Colonic mucosa (tissue), 4 donors: ENCODE measurements at regions not wholly inside any gene's neighbourhood (a gene's known extent, or its start where the extent isn't known, plus 50 kb on each side); places are given as distances from the start of the nearest gene placed in this dataset.

Experiments used
- DNase-seq: peaks from one replicate; pipeline ENCODE4 v3.0.0-alpha.2; 2020
- H3K27ac ChIP-seq: fragments of 200-600 bp; one replicate; pipeline ENCODE4 v1.8.0; 2021
- H3K27me3 ChIP-seq: fragments of 200-600 bp; one replicate; pipeline ENCODE4 v1.8.0; 2021
- H3K36me3 ChIP-seq: fragments of 200-600 bp; one replicate; pipeline ENCODE4 v1.8.0; 2021
- H3K4me1 ChIP-seq: fragments of 200-600 bp; one replicate; pipeline ENCODE4 v1.8.0; 2021; ENCODE audit warnings: mild to moderate bottlenecking
- H3K4me3 ChIP-seq: fragments of 200-600 bp; one replicate; pipeline ENCODE4 v1.8.0; 2021
- H3K9ac ChIP-seq, 2 donors: one replicate each; pipeline ENCODE4 v1.7.0; 2013; ENCODE audit warnings: control low read depth in 2 of 2, low read depth in 2 of 2, low read length in 2 of 2
- H3K9me3 ChIP-seq: fragments of 200-600 bp; one replicate; pipeline ENCODE4 v1.8.0; 2021
- intact Hi-C: fragments of 100-400 bp; cut with DNase I; formaldehyde crosslinking; loops from one replicate; pipeline ENCODE4 v1.14.1; 2022
- TF ChIP-seq, protein P1 (sequence below): fragments of 200-600 bp; IDR thresholded peaks from one replicate; pipeline ENCODE4 v1.8.0; 2022; ENCODE audit warnings: antibody characterized with exemption, mild to moderate bottlenecking
- donor health status: healthy.
- donor health status: DM: no; HTN: no; CAD: no.
- donor health status: DM: no; HTN: no; CAD: no.

GRCh38 chr7:32152576-32152975, 82.4 kb upstream of the PDE1C start:
- intact Hi-C loops, result no loop called here
- Histone ChIP-seq H3K27ac (no peak overlapping the region), H3K4me1 (no peaks in the 10 kb centered on the region), H3K27me3 (no peaks in the 10 kb centered on the region), H3K36me3 (no peaks in the 10 kb centered on the region), H3K9me3 (no peaks in the 10 kb centered on the region), H3K4me3 (no peak overlapping the region), H3K9ac (no peak overlapping the region)
- TF ChIP-seq, protein P1, sequence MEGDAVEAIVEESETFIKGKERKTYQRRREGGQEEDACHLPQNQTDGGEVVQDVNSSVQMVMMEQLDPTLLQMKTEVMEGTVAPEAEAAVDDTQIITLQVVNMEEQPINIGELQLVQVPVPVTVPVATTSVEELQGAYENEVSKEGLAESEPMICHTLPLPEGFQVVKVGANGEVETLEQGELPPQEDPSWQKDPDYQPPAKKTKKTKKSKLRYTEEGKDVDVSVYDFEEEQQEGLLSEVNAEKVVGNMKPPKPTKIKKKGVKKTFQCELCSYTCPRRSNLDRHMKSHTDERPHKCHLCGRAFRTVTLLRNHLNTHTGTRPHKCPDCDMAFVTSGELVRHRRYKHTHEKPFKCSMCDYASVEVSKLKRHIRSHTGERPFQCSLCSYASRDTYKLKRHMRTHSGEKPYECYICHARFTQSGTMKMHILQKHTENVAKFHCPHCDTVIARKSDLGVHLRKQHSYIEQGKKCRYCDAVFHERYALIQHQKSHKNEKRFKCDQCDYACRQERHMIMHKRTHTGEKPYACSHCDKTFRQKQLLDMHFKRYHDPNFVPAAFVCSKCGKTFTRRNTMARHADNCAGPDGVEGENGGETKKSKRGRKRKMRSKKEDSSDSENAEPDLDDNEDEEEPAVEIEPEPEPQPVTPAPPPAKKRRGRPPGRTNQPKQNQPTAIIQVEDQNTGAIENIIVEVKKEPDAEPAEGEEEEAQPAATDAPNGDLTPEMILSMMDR, result no peak
- no peak for DNase-seq

DNA sequence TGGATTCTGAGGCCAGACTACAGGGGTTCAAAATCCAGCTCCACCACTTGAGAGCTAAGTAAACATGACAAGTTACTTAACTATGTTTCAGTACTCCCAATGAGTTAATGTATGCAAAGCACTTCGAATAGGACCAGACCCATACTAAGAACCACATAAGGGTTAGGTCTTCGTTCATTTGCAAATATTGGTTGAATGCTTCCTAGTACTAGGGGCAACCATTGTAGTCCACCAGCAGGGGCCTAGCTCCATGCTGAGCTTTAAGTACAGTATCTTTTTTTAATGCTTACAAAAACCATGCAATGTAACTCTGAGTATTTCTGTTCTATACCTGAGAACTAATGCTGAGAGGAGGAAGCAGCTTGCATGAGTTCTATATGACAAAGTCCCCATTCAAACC, 80.4 kb upstream of the PDE1C start:
- no peaks in the 10 kb centered on the region for H3K27me3 ChIP-seq

GRCh38 chr7:32150039-32150438, 79.8 kb upstream of the PDE1C start:
- no peak overlapping the region for H3K27ac ChIP-seq
- no peak overlapping the region for H3K9ac ChIP-seq
- H3K4me3 ChIP-seq, result no peak overlapping the region
- intact Hi-C loops, result no loop called here
- DNase-seq, result no peak
- TF ChIP-seq, protein P1, result no peak
- H3K4me1 ChIP-seq, result no peaks in the 10 kb centered on the region
- no peaks in the 10 kb centered on the region for H3K36me3 ChIP-seq
- H3K9me3 ChIP-seq, result no peaks in the 10 kb centered on the region
- no peaks in the 10 kb centered on the region for H3K27me3 ChIP-seq

More for the DNA sequence above, 80.4 kb upstream of the PDE1C start:
- intact Hi-C loops, result no loop called here
- TF ChIP-seq, protein P1, result no peak
- Histone ChIP-seq H3K9ac (no peak overlapping the region), H3K36me3 (no peaks in the 10 kb centered on the region), H3K4me1 (no peaks in the 10 kb centered on the region), H3K27ac (no peak overlapping the region), H3K9me3 (no peaks in the 10 kb centered on the region), H3K4me3 (no peak overlapping the region)
- DNase-seq, result no peak

- no peak overlapping the region for H3K9ac ChIP-seq
- no peaks in the 10 kb centered on the region for H3K4me1 ChIP-seq
- no peak overlapping the region for H3K4me3 ChIP-seq
- no peaks in the 10 kb centered on the region for H3K9me3 ChIP-seq
- no peak overlapping the region for H3K27ac ChIP-seq
- intact Hi-C loops, result no loop called here
- H3K36me3 ChIP-seq, result no peaks in the 10 kb centered on the region
- no peaks in the 10 kb centered on the region for H3K27me3 ChIP-seq
- TF ChIP-seq, protein P1, result no peak
- DNase-seq, result no peak
Measured at GRCh38 chr7:32147546-32148268, 77.5 kb upstream of the PDE1C start.

DNA sequence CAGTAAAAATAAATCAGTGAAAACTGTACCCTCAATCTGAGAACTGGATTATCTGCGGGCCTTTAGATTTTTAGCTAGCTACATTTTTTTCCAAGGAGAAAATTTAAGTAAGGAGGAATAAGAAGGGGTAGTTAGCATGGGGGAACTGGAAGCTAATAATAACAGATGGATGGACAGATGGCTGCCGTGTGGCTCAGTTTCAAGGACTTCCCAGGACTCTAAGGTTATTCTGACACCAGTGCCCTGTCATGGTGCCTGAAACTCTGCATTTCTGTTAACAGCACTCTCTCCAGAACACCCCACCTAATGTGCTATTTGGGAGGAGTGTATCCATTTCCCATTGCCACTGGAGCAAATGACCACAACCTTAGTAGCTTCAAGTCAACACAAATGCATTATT, 75.7 kb upstream of the PDE1C start:
- Histone ChIP-seq H3K9me3 (no peaks in the 10 kb centered on the region), H3K27ac (no peak overlapping the region), H3K9ac (no peak overlapping the region), H3K4me1 (no peaks in the 10 kb centered on the region), H3K36me3 (no peaks in the 10 kb centered on the region), H3K4me3 (no peak overlapping the region), H3K27me3 (no peaks in the 10 kb centered on the region)
- TF ChIP-seq, protein P1, result no peak
- intact Hi-C loops, result no loop called here
- no peak for DNase-seq
